Loucy (cell line): ENCODE measurements at regions not wholly inside any gene's neighbourhood (a gene's known extent, or its start where the extent isn't known, plus 50 kb on each side); places are given as distances from the start of the nearest gene placed in this dataset.

Experiments
- H2AFZ ChIP-seq: fragments of 200-600 bp; sonication (generic); 2 replicates; pipeline ENCODE4 v1.6.0; 2016; ENCODE audit warnings: antibody characterized with exemption, mild to moderate bottlenecking, low read length, moderate library complexity
- H3F3A ChIP-seq: fragments of 200-600 bp; 2 replicates; pipeline ENCODE4 v1.6.0; 2016; ENCODE audit warnings: antibody characterized with exemption, low read depth, mild to moderate bottlenecking
- H3K27me3 ChIP-seq: fragments of 200-600 bp; sonication (generic); 2 replicates; pipeline ENCODE4 v1.6.1; 2014; ENCODE audit warnings: low read length, mild to moderate bottlenecking; ENCODE audit not compliant: insufficient read depth, poor library complexity, severe bottlenecking
- H3K36me3 ChIP-seq: fragments of 200-600 bp; sonication (generic); 2 replicates; pipeline ENCODE4 v1.6.1; 2016; ENCODE audit warnings: low read length; ENCODE audit not compliant: insufficient read depth
- H3K4me1 ChIP-seq: fragments of 200-600 bp; sonication (generic); 2 replicates; pipeline ENCODE4 v1.5.1; 2014; ENCODE audit warnings: low read length, mild to moderate bottlenecking; ENCODE audit not compliant: insufficient read depth, poor library complexity, severe bottlenecking
- H3K4me2 ChIP-seq: fragments of 200-600 bp; sonication (generic); 2 replicates; pipeline ENCODE4 v1.6.0; 2014; ENCODE audit warnings: antibody characterized with exemption, low read length, low read depth, mild to moderate bottlenecking; ENCODE audit not compliant: poor library complexity, severe bottlenecking
- H3K4me3 ChIP-seq: fragments of 200-600 bp; sonication (generic); 2 replicates; pipeline ENCODE4 v1.5.1; 2014; ENCODE audit warnings: low read length, mild to moderate bottlenecking, mixed read lengths; ENCODE audit not compliant: poor library complexity, severe bottlenecking
- H3K79me2 ChIP-seq: fragments of 200-600 bp; sonication (generic); 2 replicates; pipeline ENCODE4 v1.6.1; 2014; ENCODE audit warnings: low read length; ENCODE audit not compliant: insufficient read depth
- H3K9ac ChIP-seq: fragments of 200-600 bp; sonication (generic); 2 replicates; pipeline ENCODE4 v1.6.0; 2014; ENCODE audit warnings: mild to moderate bottlenecking, low read depth, low read length, moderate library complexity; ENCODE audit not compliant: poor library complexity, severe bottlenecking
- H3K9me2 ChIP-seq: fragments of 200-600 bp; sonication (generic); replicated peaks from 2 replicates; pipeline ENCODE4 v1.6.1; 2016; ENCODE audit warnings: low read depth, low read length, mixed read lengths
- H3K9me3 ChIP-seq: fragments of 200-600 bp; sonication (generic); 2 replicates; pipeline ENCODE4 v1.6.1; 2014; ENCODE audit warnings: mild to moderate bottlenecking, antibody characterized with exemption, low read length, low read depth; ENCODE audit not compliant: insufficient read depth
- H4K20me1 ChIP-seq: fragments of 200-600 bp; sonication (generic); 2 replicates; pipeline ENCODE4 v1.6.0; 2014; ENCODE audit warnings: antibody characterized with exemption, low read length, mild to moderate bottlenecking; ENCODE audit not compliant: insufficient read depth, poor library complexity, severe bottlenecking
- EZH2phosphoT487 ChIP-seq: fragments of 200-600 bp; IDR thresholded peaks from 2 replicates; pipeline ENCODE4 v1.6.1; 2018; ENCODE audit warnings: antibody characterized with exemption, mild to moderate bottlenecking, moderate library complexity, borderline replicate concordance
- TF ChIP-seq, protein P1 (sequence below): fragments of 200-600 bp; sonication (generic); conservative IDR thresholded peaks from 2 replicates; pipeline ENCODE4 v1.5.1; 2014; ENCODE audit warnings: mild to moderate bottlenecking, antibody characterized with exemption, low read length

DNA sequence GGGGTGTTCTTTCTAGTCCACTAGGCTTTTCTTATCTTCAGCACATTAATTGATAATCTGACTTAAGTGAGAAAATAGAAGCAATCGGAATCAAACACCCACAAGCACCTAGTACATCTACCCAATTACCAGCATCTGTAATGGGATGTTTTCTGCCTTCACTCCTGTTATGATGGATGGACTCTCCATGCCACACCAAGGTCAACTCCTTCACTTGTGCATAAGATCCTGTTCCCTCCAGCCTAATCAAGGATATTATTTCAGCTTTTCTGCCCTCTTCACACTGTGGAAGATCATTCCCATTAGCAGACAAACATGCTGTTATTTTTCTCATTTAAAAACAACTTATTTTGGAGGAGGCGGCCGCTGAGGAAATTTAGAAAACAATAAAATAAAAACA is 162.0 kb upstream of the EDIL3 start:
- no peaks in the 10 kb centered on the region for H3K36me3 ChIP-seq
- TF ChIP-seq EZH2phosphoT487 = no peak
- TF ChIP-seq, protein P1, sequence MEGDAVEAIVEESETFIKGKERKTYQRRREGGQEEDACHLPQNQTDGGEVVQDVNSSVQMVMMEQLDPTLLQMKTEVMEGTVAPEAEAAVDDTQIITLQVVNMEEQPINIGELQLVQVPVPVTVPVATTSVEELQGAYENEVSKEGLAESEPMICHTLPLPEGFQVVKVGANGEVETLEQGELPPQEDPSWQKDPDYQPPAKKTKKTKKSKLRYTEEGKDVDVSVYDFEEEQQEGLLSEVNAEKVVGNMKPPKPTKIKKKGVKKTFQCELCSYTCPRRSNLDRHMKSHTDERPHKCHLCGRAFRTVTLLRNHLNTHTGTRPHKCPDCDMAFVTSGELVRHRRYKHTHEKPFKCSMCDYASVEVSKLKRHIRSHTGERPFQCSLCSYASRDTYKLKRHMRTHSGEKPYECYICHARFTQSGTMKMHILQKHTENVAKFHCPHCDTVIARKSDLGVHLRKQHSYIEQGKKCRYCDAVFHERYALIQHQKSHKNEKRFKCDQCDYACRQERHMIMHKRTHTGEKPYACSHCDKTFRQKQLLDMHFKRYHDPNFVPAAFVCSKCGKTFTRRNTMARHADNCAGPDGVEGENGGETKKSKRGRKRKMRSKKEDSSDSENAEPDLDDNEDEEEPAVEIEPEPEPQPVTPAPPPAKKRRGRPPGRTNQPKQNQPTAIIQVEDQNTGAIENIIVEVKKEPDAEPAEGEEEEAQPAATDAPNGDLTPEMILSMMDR = no peak
- H3F3A ChIP-seq = no peaks in the 10 kb centered on the region
- H3K9me3 ChIP-seq = no peaks in the 10 kb centered on the region
- H4K20me1 ChIP-seq = no peaks in the 10 kb centered on the region
- H3K79me2 ChIP-seq = no peaks in the 10 kb centered on the region
- H3K4me1 ChIP-seq = no peaks in the 10 kb centered on the region
- H2AFZ ChIP-seq = no peak overlapping the region
- H3K27me3 ChIP-seq = no peaks in the 10 kb centered on the region
- no peak overlapping the region for H3K9ac ChIP-seq
- no peak overlapping the region for H3K4me2 ChIP-seq
- no peak overlapping the region for H3K4me3 ChIP-seq
- H3K9me2 ChIP-seq = no peaks in the 10 kb centered on the region

GRCh38 chr5:84536797-84537196 is 152.1 kb upstream of the EDIL3 start:
- Histone ChIP-seq H3K4me3 (no peak overlapping the region), H3K27me3 (no peaks in the 10 kb centered on the region), H3K9me2 (no peaks in the 10 kb centered on the region), H3K9ac (no peak overlapping the region), H3K9me3 (no peaks in the 10 kb centered on the region), H3F3A (no peaks in the 10 kb centered on the region), H3K4me1 (no peaks in the 10 kb centered on the region), H2AFZ (no peak overlapping the region), H3K36me3 (no peaks in the 10 kb centered on the region), H3K4me2 (no peak overlapping the region), H3K79me2 (no peaks in the 10 kb centered on the region), H4K20me1 (no peaks in the 10 kb centered on the region)
- TF ChIP-seq EZH2phosphoT487 = no peak
- TF ChIP-seq, protein P1 = no peak

GRCh38 chr5:84535281-84535680 is 150.6 kb upstream of the EDIL3 start:
- H3K36me3 ChIP-seq = no peaks in the 10 kb centered on the region
- no peak overlapping the region for H3K4me3 ChIP-seq
- no peak overlapping the region for H2AFZ ChIP-seq
- no peak overlapping the region for H3K4me2 ChIP-seq
- H3K4me1 ChIP-seq = no peaks in the 10 kb centered on the region
- H4K20me1 ChIP-seq = no peaks in the 10 kb centered on the region
- no peaks in the 10 kb centered on the region for H3K79me2 ChIP-seq
- no peak for TF ChIP-seq EZH2phosphoT487
- TF ChIP-seq, protein P1 = no peak
- no peak overlapping the region for H3K9ac ChIP-seq
- no peaks in the 10 kb centered on the region for H3F3A ChIP-seq
- no peaks in the 10 kb centered on the region for H3K27me3 ChIP-seq
- no peaks in the 10 kb centered on the region for H3K9me2 ChIP-seq
- H3K9me3 ChIP-seq = no peaks in the 10 kb centered on the region
